Stimulated activated CD4-positive, alpha-beta T cell treated with anti-CD3 and anti-CD28 coated beads, TNF-alpha, amount 100 ng/mL, for 1 hour (primary cell): ENCODE measurements at regions not wholly inside any gene's neighbourhood (a gene's known extent, or its start where the extent isn't known, plus 50 kb on each side); places are given as distances from the start of the nearest gene placed in this dataset.

Source experiments
- DNase-seq, 3 donors: peaks; one replicate each; pipeline ENCODE4 v3.0.0-alpha.2; 2020; ENCODE audit warnings: low read depth in 3 of 3, low spot score in 1 of 3

GRCh38 chr3:10702961-10703740 lies 112.9 kb upstream of the SLC6A11 start:
- DNase-seq: no peak

GRCh38 chr3:10703875-10704274 lies 112.2 kb upstream of the SLC6A11 start:
- no peak for DNase-seq

DNA sequence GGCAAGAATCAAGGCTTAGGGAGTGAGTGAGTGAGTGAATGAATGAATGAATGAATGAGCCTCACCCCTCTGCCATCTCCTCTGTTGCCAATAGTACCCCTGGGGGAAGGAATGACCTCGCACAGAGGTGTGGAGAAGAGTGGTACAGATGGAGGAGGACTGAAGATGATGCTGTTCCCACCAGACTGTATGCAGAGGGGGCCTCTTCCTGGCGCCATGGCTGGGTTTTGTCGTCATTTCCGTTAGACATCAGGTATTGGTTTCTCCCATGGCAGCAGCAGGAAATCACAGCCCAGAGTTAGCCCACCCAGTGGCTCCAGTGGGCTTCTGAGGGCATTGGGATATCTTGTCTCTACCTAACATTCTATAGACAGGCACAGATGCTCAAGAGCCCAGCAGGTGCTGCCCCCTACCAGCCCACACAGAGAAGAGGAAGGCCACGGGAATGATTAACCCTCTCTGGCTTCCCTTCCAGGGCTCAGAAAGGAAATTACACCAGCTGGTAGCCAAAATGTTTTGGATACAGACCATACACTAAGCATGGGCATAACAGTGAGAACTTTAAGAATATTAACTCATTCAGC lies 109.8 kb upstream of the SLC6A11 start:
- DNase-seq: no peak

DNA sequence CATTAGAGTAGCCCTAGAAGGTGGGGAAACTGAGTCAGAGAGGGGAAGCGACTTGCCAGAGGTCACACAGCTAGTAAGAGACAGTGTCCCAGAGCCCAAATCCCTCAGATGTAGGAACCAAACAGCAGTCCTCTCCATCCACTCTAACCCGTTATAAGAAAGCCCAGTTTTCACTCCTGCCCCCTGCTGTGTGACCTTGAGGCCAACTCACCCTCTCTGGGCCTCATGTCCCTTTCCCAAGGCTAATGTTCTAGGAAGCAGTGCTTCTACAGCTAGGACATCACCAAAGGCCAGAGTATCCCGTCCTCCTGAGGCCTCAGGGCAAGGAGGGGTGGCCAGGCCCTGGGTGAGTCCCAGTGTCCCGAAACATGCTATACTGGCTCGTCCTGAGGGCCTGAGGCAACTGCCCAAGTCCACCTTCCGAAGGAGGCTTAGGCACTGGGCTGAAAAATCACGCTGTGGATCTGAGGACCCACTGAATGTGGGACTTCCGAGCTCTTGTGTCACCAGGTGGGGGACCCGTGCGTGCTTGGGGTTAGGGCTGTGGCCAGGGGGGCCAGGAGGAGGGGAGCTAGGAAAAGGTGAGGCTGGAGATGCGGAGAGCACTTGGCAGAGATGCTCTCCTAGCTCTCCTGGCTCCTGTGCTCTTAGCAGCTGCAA lies 109.2 kb upstream of the SLC6A11 start:
- DNase-seq: no peak

DNA sequence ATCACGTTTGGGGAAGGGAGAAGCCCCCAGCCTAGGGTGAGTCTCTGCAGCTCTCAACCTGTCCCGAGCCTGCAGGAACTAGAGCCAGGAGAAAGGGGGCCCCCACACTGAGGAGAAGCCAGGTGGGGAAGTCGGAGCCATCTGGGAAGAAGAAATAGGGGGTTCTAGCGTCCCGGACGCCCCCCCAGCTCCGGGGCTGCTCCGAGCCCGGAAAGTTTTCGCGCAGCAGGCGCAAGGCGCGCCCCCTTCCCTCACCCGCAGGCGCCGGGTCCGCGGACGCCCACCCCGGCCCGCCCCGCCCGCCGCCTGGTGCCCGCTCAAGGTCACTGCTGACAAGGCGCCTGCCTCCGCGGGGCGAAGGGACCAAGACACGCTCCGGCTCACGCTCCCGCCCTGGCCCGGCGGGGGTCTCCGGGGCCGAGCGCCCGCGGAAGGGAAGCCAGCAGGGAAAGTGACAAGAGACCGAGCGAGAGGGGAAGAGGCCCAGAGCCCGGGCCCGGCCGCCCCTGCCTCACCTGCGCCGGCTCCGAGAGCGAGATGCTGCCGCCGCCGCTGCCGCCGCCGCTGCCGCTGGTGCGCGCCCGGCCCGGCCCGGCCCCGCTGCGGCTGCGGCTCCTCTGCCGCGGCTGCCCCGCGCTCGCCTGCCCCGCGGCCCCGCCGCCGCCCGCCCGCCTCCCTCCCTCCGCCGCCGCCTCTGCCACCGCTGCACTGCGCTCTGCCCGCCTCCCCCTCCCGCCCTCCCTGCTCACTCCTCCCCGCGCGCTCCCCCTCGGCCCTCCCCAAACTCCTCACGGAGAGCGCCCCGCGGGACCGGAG lies 108.4 kb upstream of the SLC6A11 start:
- no peak for DNase-seq

DNA sequence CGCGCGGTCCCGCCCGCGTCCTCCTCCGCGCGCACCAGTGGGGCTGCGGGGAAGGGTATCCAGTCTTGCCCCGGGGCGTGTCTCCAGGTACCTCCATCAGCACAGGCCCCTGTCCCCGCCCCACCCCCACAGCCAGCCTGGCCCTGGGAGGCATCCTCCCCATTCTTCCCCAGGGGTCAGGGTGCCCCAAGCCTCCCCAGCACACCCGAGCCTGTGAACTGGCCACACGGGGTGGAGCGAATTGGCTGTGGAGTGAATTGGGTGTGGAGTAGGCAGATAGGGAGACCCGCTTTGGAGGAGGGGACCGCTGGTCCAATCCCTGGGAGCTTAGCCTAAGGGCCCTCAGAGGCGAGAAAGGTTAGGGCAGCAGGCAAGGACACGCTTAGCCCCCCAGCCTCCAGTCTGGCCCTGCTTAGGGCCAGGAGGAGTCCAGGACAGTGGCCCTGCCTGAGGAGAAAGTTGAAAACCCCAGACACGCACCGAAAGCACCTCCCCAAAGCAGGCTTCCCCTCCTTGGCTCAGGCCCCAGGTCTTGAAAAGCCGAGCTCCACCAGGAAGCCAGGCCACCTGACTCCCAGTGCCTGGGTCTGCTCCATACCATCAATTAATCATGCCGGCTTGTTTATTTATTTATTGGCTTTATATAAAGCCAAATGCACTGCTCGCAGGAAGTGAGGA lies 107.7 kb upstream of the SLC6A11 start:
- no peak for DNase-seq

GRCh38 chr3:10709110-10709781 lies 106.8 kb upstream of the SLC6A11 start:
- no peak for DNase-seq

DNA sequence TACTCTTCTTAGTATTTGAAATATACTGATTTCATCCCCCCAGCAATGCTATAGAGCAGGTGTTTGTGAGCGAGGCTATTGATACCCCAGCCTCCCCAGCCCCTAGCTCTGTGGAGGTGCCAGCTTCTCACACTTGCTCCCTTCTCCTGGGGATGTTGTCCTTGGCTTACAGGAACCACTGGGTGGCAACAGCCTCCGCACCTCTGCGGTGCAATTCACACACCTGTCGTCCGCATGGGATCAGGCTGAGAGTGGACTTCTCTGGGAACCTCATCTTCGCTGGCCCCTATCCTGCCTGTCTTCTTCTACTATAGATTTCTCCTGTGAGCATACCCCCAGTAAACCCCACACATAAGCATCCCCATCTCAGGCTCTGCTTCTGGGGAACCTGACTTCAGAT lies 103.9 kb upstream of the SLC6A11 start:
- DNase-seq: no peak

GRCh38 chr3:10713656-10714055 lies 102.4 kb upstream of the SLC6A11 start:
- DNase-seq: no peak

DNA sequence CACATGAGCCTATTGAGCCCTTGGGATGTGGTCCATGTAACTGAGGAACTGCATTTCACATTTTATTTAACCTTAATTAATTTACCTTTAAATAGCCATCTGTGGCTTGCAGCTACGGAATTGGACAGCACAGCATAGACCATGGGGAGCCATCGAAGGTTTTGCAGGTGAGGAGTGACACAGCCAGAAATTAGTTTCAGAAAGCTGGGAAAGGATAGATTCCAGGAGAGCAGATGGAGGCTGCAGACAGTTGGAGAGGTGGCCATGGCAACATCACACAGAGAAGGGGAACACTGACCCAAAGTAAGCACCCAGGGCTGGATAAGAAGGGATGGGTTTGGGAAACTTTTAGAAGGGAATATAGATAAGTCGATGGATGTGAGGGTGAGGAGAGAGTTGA lies 100.1 kb upstream of the SLC6A11 start:
- no peak for DNase-seq

- DNase-seq: no peak
Observed at GRCh38 chr3:10716964-10717363, 99.1 kb upstream of the SLC6A11 start.

GRCh38 chr3:10717756-10718155 lies 98.3 kb upstream of the SLC6A11 start:
- DNase-seq: no peak

DNA sequence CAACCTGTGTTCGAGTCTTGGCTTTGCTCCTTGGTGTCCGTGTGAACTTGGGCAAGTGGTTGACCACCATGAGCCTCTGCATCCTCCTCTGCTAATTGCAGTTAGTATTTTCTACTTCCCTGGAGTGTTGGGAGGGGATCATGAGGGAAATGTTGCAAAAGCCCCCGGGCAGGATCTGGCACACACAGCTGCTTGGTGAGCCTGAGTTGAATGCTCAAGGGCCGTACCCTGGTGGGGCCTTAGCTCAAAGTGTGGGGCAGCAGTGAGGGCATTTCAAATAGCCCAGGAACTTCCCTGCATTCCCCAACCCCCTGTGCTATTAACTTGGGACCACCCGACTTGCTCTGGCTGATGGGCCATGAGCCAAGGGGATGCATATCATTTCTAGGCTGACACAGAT lies 94.9 kb upstream of the SLC6A11 start:
- DNase-seq: no peak

DNA sequence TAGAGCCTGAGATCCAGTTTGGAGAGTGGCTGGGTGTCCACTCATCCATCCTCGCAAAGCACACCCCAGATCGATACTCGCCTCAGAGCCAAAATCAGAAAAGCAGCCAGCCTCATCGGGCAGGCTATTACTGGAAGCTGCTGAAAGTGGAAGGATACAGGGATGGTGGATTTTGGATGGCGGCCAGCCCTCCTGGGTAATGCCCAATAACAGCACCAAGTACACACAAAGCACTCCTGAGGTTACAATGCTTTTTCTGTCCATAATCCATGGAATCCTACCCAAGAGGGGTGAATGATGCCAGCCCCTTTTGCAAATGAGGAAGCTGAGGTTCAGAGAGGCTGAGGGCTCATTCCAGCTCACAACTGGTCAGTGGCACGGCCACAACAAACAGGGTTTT lies 93.1 kb upstream of the SLC6A11 start:
- DNase-seq: no peak

DNA sequence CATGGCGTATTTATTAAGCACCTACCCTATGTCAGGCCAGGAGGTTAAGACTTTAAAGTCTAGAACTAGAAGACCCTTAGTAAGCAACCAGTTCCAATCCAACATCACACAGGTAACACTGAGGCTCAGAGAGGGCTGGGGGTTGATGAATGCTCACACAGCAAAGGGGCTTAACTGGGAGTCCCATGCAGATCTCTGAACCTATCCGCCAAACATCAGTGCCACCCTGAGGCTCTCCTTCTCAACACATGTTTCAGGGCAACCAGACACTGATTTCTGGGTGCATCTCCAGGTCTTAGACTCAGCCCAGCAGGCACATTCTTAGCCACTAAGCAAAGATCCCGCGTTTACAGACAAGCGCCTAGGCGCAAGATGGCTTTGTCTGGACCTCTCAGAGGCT lies 92.0 kb upstream of the SLC6A11 start:
- DNase-seq: no peak

DNA sequence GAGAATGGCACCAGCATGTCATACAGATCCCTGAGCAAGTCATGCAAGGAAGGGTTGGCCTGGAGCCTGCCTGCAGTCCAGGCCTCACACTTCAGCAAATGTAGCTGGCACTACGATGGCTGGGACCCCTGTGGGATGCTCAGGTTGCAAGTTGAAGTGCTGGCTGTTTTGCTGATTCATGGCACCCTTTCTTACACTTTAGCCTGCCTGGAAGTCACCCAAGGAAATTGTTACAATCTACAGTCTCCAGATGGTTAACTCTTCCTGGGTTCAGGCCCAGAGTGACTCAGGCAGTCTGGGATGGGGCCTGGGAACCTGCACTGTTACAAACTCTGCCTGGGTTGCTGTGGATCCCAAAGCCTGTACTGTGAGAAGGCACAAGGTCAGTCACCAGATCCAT lies 91.0 kb upstream of the SLC6A11 start:
- no peak for DNase-seq

DNA sequence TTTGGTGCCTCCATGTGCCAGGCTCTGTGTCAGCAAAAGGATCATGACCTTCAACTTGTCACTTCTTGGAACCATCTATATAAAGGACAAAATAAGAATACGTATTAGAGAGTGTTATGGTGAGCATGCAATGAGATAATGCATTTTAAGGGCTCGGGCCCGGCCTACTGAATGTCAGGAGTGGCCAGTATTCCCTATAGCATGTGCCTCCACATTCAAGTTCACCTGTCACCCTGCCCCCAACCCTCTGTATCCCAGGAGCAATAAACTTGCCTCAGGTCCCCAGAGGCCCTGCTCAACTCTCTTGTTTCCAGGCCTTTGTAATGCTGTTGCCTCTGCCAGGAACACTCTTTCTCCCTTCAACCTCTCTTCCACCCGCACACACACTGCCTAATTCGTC lies 90.2 kb upstream of the SLC6A11 start:
- no peak for DNase-seq

GRCh38 chr3:10726787-10727186 lies 89.2 kb upstream of the SLC6A11 start:
- no peak for DNase-seq

- DNase-seq: no peak
Observed at GRCh38 chr3:10729439-10729838, 86.6 kb upstream of the SLC6A11 start.

DNA sequence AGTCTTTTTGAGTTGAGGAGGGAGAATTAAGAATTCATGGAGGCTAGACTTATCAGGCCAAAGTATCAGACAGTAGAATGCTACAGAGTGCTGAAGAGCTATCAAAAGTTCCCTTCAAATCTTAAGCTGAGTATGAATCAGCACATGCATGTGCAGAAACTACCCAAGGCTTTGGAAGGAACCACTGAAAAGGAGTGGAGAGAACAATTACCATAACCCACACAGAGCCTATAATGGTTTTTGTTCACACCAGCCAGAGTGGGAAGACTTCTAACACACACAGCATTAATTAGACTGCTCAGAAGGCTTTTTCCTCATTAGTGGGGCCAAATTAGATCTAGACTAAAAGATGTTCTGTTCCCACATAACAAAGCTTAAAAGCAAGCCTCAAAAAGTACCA lies 83.7 kb upstream of the SLC6A11 start:
- DNase-seq: no peak

- DNase-seq: no peak
Observed at GRCh38 chr3:10733297-10733696, 82.7 kb upstream of the SLC6A11 start.
